ENCODE measurements at regions not wholly inside any gene's neighbourhood (a gene's known extent, or its start where the extent isn't known, plus 50 kb on each side); places are given as distances from the start of the nearest gene placed in this dataset.

- DNase-seq: peak; percentile 20
These were observed 193.9 kb downstream of the ANAPC10 start for GRCh38 chr4:144903953-144904711.

- no peak for DNase-seq
These were observed 192.7 kb downstream of the ANAPC10 start for GRCh38 chr4:144905286-144905685.

GRCh38 chr4:144906181-144906925 is 191.6 kb downstream of the ANAPC10 start:
- no peak for DNase-seq

GRCh38 chr4:144910723-144911122 is 187.3 kb downstream of the ANAPC10 start:
- no peak for DNase-seq
